ENCODE measurements at regions not wholly inside any gene's neighbourhood (a gene's known extent, or its start where the extent isn't known, plus 50 kb on each side); places are given as distances from the start of the nearest gene placed in this dataset.

DNA sequence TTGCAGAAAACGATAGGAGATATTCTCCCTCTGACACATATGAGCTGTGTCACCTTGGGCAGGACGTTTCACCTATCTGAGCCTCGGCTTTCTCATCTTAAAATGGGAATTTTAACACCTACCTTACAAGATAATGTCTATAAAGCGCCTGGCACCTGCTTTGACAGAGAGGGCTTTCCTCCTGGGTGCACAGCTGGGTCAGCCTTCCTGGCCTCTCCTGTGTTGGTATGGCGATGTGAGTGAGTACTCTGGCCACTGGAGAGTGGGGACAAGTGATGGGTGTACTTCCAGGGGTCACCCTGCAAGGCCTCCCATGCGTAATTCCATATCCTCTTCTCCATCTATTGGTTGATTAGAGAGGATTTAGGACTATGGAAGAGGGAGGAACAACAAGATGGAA is 113.1 kb upstream of the SMIM23 start (continued):
- no peak for TF ChIP-seq KDM5A (IDR thresholded peaks at IDR 0.05; ENCODE audit: low read length)
- no peak for TF ChIP-seq BCL11A (IDR thresholded peaks at IDR 0.05; ENCODE audit: low read depth in 2 of 2, low read length in 2 of 2)
- TF ChIP-seq SP1 (IDR thresholded peaks at IDR 0.05; ENCODE audit: low read depth, low read length) = no peak
- no peak for TF ChIP-seq CTBP2 (IDR thresholded peaks at IDR 0.05; ENCODE audit: borderline replicate concordance, insufficient read depth, insufficient read length, low read length)

Data from H1 (cell line).